Endometrial microvascular endothelial cells (primary cell): ENCODE measurements at regions not wholly inside any gene's neighbourhood (a gene's known extent, or its start where the extent isn't known, plus 50 kb on each side); places are given as distances from the start of the nearest gene placed in this dataset.

ENCODE experiments used
- in situ Hi-C: cut with HindIII; loops from 2 replicates; pipeline ENCODE4 v1.10.0; 2017; ENCODE audit warnings: low sequenced_read_pairs, low pct_unique_long_range_greater_than_20kb; ENCODE audit errors: inconsistent ontology term

DNA sequence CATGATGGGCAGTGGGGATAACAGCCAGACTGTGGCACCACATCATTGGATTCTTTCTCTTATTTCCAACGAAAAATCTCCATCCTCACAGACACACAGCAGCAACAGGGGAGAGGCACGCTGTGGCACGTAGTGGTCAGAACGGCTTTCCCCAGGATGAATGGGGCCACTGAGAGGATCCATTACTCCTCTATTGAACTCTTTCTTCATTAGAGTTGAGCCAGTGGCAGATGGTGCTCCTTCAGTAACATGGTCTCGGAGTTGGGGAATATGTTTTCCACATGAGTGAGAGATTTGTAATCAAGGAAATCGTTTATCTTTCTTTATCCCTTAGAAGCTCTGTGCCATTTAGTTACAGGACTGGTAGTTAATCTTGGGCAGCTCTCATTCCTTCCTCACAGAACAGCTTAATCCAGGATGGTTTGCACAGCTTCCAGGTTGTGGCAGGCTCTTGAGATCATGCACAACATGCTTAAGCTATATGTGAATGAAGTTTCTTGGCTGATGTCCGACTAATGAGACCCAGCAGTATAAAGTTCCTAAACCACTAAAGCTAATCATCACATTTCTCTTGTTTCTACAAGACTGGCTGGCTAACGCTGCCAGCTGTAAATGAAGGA, 180.5 kb upstream of the SLC10A2 start:
- in situ Hi-C loops, result no loop called here

DNA sequence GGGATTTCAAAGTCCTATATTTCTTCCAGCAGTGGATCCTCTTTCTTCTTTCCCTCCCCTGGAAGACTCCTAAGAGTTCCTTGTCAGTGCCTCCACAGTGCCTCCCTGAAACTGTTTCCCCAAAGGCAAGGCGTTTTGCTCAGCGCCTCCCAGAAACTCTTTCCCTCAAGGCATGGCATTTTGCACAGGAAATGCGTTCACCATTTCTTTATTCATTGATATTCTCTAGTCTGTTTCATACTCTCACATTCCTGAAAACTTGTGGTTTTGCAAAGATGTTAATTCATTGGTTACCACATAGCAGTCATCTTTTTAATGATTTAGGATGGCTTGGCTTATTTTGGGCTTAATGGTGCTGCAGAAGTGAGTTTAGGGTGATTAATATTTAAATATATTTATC, 177.3 kb upstream of the SLC10A2 start:
- in situ Hi-C loops, result no loop called here

DNA sequence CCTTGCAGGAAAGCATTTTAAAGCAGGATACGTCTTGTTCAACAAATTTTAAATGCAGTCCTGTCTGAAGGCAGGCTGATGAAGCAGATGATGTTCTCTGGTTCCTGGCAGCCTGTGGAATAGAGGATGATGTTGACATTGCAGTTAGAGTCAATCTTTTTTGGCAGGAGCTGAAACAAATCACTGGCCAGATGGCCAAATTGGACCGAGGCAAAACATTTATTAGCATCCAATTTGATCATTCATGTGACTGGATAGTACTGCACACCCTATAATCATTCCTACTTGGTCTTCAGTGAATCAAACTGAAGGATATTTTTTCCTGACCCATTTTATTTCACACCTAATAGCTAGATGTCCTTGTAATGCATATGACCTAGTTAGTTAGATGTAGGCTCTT, 172.2 kb upstream of the SLC10A2 start:
- in situ Hi-C loops, result no loop called here

DNA sequence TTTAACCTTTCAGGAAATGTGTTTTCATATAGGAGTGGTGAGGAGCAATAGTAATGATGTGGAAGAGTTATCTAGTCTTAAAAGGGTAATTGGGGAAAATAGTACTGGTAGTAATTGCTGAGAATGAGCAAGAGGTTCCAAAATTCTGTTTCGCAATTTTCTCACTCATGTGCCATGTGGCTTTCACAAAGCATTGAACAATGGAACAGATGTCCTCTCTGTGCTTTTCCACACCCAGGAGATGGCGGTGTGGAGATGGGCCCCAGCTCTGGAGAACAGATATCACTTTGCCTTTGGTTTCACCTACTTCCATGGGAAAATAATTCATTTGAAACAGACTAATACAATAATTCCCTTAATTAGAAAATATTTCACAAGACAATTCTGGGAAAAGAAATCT, 170.0 kb upstream of the SLC10A2 start:
- in situ Hi-C loops, result no loop called here

DNA sequence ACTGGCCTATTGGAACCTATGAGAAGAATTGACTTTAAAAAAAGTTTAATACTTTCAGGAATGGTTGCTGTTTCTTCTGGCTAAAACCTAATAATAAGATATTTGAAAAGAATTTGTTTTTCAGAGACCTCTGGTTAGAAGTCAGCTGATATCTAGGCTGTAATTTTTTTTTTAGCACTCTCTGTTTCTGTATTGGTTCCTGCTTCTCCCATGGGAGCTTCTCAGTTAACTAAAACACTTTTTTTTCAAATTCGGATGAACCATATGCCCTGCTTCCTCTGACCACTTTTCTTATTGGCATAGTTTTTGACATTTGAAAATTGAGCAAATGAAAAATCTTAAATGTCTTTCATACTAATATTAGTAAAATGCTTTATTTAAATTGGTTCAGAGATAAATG, 163.5 kb upstream of the SLC10A2 start:
- in situ Hi-C loops, result no loop called here

DNA sequence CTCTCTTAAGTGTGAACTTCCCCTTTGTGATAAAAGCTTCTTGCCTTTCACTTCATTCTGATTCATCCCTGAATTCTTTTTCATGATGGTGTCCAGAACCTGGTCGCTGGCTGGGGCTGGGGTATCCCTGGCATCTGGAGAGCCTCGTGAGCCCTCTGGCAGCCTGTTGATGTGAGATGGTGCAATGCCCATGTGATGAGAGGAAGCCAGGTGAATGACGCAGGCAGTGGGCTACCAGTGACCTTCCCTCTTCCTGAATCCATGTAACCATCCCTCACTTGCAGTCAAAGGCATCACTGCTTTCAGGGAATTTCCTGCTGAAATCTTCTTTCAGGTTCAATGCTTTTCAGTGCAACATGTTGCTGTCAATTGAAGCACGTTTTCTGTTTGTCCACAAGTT, 158.6 kb upstream of the SLC10A2 start:
- in situ Hi-C loops, result no loop called here

DNA sequence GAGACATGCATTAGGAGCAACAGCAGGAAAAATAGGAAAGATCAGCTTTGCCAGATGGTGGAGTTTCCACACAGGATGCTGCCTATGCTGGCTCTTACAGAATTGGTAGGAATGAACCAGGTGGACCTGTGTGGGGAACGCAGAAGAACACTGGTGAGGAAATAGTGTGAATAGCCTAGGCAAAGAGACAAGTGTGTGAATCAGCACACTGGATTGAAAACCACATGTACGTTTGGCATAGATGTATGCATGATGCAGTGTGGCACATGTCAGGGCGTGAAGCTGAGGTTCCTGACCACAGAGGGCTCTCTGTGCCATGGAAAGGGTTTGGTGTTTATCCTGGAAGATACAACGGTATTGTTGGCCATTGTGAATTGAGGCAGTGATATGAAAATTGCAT, 156.5 kb upstream of the SLC10A2 start:
- in situ Hi-C loops, result no loop called here

DNA sequence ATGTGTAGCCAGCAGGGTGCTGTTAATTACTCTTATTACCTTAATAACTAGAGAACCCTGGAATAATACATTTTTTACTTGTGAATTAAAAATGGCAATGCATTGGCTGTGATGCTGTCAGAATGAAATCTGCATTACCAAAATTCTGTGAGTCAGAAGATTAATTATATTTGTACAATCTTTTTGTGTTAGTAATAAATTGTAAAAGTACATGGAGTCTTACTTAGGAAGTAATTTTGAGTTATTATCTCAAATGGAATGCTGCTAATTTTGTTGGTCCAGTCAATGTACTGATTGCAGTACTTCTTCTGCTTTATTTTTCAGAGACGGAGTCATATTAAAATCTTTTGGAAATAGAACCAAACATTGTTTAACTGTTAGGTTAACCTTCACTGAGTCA, 152.0 kb upstream of the SLC10A2 start:
- in situ Hi-C loops, result no loop called here

DNA sequence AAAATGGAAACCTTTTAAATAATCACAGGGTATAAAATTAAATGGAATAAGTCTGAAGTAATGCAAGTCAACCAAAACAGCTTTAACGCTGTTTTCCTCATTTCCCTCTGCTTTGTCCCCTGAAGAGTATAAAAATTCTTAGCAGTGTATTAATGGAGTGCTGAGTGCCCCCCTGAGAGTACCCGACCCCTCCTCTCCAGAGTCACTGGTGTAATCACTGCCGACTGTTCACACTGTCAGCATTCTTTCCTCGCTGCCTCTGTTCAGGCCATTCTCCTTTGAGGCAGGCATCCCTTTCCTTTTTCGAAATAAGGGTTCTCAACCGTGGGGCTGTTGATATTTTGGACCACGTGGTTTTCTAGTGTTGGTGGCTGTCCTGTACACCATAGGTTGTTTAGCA, 146.9 kb upstream of the SLC10A2 start:
- in situ Hi-C loops, result no loop called here

DNA sequence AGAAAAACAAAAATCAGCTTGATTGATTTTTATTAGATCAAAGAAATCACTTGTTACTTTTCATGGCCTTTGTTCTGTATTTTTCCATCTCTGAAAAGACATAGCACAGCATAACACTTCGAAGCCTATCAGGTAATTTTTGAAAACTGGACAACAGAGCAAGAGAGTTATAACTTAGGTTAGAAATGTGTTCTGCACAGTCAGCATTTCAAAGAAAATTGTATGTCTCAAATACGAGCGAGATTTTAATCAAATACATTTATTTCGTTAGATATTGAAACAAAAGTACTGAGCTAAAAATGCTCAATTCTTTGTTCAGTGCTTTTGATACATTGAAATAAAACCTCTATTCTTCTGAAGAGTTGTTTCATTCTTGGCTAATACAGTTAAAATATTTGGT, 144.1 kb upstream of the SLC10A2 start:
- in situ Hi-C loops, result no loop called here

DNA sequence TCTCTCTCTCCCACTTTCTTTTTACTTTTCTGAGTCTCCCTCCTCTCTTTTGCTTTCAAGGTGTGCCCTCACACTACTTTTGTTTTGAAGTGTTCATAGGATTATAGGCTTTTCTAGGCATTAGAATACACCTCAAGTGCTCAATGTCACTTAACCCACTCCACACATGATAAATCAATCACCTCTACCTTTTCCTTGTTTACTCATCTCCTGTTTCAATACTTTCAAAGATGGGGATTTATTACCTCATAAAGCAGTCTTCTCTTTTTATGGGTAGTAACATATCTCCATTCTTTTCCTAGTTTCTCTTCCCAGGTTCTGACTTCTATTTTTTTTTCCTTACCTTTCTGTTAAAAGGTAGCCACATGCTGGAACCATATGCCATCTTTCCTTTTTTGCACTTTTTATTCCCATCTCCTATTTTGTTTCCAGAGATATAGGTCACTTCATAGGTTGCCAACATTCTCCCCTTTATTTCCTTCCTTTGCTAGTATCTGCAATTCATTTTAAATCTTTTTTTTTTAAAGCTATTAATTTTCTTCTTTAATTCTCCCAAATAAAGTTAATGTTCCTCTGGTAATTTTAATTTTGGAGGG, 137.6 kb upstream of the SLC10A2 start:
- in situ Hi-C loops, result no loop called here

DNA sequence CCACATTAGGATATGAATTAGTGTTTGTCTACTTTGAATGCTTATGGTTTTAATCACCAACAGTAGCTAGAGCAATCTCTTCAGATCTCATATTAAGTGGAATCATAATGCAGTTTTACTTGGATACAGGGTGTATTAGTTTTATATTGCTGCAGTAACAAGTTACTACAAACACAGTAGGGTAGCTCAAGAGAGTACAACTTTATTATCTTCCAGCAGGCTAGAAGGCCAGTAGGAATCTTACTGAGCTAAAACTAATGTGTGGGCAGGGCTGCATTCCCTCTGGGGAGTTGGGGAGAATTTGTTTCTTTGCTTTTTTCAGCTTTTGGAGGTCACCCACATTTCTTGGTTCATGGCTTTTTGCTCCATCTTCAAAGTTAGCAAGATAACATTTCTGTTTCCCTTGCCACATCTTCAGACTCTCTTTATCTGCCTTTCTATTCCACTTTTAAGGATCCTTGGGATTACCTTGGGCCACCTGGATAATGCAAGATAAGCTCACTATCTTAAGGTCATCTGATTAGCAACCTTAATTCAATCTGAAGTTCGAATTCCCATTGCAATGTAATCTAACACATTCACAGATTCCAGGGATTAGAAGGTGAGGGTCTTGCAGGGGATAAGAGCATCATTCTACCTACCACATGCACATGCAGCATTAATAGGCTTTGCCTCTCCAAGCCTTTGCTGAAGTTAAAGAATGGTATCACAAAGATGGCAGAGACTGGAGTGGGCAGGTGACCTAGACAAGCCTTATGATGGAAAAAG, 134.1 kb upstream of the SLC10A2 start:
- in situ Hi-C loops, result no loop called here

DNA sequence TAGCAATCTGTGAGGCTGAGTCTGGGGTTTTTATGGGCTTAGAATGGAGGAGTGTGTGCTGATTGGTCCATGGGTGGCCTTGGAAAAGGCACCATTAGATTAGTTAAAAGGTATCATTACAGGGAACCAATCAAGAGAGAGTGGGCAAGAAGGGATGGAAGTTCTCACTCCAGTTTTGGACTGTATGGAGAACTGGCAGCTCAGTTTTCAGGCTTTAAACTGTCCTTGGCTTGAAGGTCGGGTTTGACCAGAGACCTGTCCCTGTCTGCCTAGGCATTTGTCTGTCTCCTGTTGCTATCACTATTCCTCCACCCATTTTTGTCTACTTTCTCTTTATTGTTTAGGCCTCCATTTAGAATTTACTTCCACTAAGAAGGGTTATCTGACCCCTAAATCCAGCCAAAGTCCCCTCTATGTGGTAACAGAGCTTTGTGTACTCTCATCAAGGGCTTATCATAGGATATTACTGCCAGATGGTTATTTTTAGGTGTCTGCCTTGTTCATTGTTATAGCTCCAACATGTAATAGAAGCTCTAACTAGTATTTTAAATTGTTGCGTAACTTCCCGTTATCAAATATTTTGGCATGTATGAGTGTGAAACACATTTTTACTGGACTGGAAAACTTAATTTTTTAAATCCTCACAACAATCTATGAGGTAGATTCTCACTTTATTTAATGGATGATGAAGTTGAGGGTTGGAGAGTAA, 133.3 kb upstream of the SLC10A2 start:
- in situ Hi-C loops, result no loop called here

DNA sequence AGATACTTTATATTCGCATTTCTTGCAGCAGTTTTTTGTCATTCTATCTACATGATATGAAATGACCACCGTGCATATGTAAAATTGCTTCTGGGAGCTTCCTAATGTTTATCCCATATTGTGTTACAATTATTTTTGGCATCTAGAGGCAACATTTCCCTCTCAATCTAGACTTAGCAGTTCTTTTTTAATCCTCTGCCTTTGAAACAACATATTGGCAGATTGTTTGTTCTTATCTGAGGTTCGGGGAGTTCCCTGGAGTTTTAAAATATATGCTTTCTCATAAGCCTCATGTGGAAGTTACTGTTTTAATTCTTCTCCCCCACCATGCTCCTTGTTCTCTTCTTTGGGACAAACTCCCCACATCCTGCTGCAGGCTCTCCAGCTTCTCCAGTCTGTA, 130.1 kb upstream of the SLC10A2 start:
- in situ Hi-C loops, result no loop called here

DNA sequence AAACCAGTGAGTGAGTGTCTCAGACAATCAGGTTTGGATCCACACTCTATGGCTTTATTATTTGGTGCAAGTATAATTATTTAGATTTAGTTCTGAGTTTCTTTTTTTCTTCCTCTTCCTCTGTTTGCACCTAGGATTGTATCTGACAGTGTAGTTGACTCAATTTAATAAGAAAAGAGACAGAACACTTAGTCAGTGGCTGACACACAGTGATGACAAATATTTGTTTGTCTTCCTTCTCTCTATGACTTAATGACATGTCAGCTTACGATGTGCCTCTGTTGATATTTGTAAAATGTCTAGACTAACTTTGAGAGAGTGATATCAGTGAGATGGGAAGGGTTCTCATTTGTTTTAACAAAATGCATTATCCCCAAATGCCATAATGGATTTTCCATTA, 129.5 kb upstream of the SLC10A2 start:
- in situ Hi-C loops, result no loop called here

DNA sequence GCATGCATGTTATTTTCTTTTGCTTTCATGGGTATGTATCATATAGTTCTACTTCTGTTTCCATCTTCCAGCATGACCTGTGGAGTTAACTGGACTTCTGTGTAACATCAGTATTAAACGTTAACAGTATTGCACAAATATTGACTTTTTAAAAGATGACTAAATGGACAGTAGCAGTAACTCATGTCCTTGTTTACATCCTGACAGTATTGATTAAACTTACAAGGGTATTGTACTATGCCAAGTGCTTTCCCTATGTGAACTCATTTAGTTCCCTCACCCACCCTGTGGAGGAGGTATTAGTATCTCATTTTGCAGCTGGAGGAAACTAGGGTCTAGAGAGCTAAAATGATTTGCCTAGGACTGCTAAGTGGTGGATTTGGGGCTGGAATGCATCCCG, 128.7 kb upstream of the SLC10A2 start:
- in situ Hi-C loops, result no loop called here

DNA sequence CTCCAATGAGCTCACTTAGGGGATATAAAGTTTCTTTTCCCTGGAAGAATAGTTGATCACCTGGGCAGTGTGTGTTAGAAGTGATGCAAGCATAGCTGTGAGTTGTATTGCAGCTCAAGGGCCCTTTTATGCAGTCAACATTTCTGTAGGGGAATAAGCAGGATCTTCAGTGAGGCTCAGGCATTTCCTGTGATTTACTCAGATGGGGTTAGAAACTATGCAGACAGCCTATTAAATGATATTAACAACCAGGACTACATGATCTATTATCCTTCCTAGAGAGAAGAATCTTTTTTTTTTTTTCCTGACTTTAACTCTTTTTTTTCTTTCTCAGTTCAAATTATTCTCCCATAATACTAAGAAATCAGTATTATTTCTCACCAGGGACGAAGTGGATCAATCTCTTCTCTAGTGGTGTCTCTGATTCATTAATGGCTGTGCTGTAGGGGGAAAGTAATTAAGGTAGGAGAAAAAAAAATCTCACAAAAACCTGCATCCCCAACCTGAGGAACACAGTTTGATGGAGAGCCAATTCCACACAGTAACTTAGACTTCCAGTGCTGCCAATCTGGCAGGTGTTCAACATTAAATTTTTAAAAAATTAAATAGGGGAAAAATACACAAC, 126.4 kb upstream of the SLC10A2 start:
- in situ Hi-C loops, result no loop called here

DNA sequence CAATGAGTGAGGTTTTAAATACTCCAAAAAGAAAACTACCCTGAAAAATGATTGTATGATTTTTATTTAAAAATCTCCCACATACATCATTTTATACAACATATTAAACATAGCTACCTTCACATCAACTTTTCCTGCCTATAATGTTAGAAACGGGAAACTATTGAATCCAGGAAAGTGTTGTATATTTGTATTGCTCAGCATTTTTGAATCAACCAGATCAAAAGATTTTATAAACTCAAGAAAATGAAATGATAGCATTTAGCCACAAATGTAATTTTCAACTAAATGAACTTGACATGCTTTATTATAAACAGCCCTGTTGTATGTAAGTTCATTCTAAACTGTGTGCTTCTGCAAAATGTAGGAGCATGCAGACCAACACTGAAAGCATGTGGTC, 124.6 kb upstream of the SLC10A2 start:
- in situ Hi-C loops, result no loop called here

DNA sequence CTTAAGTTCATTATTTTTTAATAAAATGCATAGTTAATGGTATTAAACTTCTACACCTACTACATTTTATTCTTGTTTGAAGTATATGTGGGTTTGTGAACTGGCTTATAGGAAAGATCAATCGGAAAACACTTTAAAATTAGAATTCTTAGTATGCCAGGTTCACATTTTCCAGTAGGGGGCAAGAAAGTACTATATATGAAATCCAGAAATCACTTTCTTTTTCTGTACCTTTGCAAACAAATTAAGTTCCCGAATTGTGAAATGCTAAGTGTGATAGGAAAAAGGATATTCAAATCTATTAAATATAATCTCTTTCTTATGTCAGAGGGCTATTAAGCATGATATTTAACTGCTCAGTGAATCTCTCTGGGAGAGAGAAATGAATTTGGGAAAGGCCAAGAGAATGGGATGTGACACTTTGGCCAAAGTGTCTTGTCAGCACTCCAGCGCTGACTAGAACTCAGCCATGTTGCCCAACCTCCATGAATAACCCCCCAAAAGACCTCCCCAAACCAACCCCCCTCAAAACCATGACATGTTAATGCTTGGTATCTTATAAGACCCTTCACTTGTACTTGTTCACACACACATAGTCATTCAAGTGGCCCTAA, 122.6 kb upstream of the SLC10A2 start:
- in situ Hi-C loops, result no loop called here
